RWPE2 (cell line): ENCODE measurements at regions not wholly inside any gene's neighbourhood (a gene's known extent, or its start where the extent isn't known, plus 50 kb on each side); places are given as distances from the start of the nearest gene placed in this dataset.

Experiments used
- ATAC-seq: fragments of 200-7000 bp; cut with Tn5 transposase; 3 replicates; pipeline ENCODE4 v1.9.1; 2021; ENCODE audit warnings: low read depth
- DNase-seq: peaks from one replicate; pipeline ENCODE4 v3.0.0-alpha.2; 2020; ENCODE audit warnings: low spot score
- H3K27ac ChIP-seq: fragments of 450-650 bp; 2 replicates; pipeline ENCODE4 v1.5.1; 2017; ENCODE audit warnings: mild to moderate bottlenecking; ENCODE audit not compliant: poor library complexity, severe bottlenecking
- H3K27me3 ChIP-seq: fragments of 250-450 bp; sonication (Bioruptor Pico); 2 replicates; pipeline ENCODE4 v1.5.1; 2021; ENCODE audit warnings: mild to moderate bottlenecking, moderate library complexity; ENCODE audit not compliant: insufficient read depth, poor library complexity, severe bottlenecking
- H3K36me3 ChIP-seq: fragments of 250-450 bp; sonication (Bioruptor Pico); 2 replicates; pipeline ENCODE4 v1.5.1; 2020; ENCODE audit warnings: low read depth, mild to moderate bottlenecking, moderate library complexity
- H3K4me1 ChIP-seq: fragments of 250-450 bp; sonication (Bioruptor Pico); 2 replicates; pipeline ENCODE4 v1.5.1; 2021; ENCODE audit warnings: mild to moderate bottlenecking, moderate library complexity; ENCODE audit not compliant: insufficient read depth, poor library complexity, severe bottlenecking
- H3K4me3 ChIP-seq: fragments of 250-450 bp; sonication (Bioruptor Pico); 2 replicates; pipeline ENCODE4 v1.5.1; 2021; ENCODE audit warnings: mild to moderate bottlenecking, moderate library complexity; ENCODE audit not compliant: severe bottlenecking
- H3K9me3 ChIP-seq: fragments of 250-450 bp; sonication (Bioruptor Pico); 2 replicates; pipeline ENCODE4 v1.5.1; 2021; ENCODE audit warnings: mild to moderate bottlenecking, moderate library complexity; ENCODE audit not compliant: severe bottlenecking
- TF ChIP-seq, protein P1 (sequence below): fragments of 450-650 bp; IDR thresholded peaks from one replicate; pipeline ENCODE4 v1.5.1; 2017; ENCODE audit warnings: mild to moderate bottlenecking, moderate library complexity; ENCODE audit not compliant: poor library complexity, severe bottlenecking

DNA sequence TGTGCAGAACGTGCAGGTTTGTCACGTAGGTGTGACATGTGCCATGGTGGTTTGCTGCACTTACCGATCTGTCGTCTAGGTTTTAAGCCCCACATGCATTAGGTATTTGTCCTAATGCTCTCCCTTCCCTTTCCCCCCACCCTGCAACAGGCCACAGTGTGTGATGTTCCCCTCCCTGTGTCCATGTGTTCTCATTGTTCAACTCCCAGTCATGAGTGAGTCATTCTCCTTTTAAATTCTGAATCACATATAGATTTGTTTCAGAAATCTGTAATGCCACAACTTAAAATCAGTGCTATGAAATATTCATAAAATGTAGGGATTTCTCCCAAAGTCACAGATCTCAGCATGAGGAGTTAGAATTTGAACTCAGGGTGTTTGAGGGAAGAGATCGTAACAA lies 552.5 kb upstream of the MBL2 start:
- Histone ChIP-seq H3K27me3 (no peaks in the 10 kb centered on the region), H3K4me1 (peaks cover 9% of the 10 kb centered on the region), H3K4me3 (no peak overlapping the region), H3K36me3 (no peaks in the 10 kb centered on the region), H3K9me3 (no peaks in the 10 kb centered on the region), H3K27ac (no peak overlapping the region)
- ATAC-seq (peak; percentile 82), DNase-seq (no peak)
- TF ChIP-seq, protein P1, sequence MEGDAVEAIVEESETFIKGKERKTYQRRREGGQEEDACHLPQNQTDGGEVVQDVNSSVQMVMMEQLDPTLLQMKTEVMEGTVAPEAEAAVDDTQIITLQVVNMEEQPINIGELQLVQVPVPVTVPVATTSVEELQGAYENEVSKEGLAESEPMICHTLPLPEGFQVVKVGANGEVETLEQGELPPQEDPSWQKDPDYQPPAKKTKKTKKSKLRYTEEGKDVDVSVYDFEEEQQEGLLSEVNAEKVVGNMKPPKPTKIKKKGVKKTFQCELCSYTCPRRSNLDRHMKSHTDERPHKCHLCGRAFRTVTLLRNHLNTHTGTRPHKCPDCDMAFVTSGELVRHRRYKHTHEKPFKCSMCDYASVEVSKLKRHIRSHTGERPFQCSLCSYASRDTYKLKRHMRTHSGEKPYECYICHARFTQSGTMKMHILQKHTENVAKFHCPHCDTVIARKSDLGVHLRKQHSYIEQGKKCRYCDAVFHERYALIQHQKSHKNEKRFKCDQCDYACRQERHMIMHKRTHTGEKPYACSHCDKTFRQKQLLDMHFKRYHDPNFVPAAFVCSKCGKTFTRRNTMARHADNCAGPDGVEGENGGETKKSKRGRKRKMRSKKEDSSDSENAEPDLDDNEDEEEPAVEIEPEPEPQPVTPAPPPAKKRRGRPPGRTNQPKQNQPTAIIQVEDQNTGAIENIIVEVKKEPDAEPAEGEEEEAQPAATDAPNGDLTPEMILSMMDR: no peak

DNA sequence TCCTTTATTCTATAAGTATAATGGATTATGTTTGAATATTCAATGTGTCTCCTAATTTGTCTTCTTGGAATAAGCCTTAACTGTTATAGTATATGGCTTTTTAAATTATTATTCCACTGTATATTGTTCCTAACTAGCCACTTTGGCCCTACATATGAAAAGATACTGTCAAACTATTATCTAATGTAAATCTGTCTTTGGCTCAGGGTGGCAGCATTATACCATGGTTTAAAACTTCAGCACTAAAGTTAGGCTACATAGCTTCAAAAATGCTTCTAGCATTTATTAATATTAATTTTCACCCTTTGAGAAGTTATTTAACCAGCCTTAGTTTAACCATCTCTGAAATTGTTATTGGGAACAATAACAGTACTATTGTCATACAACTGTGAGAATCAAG lies 543.1 kb upstream of the MBL2 start:
- no peak; the same call in 2 of the 3 replicates for ATAC-seq
- H3K27me3 ChIP-seq: no peaks in the 10 kb centered on the region
- TF ChIP-seq, protein P1: peak; percentile 54
- no peak overlapping the region for H3K27ac ChIP-seq
- no peaks in the 10 kb centered on the region for H3K36me3 ChIP-seq
- no peaks in the 10 kb centered on the region for H3K9me3 ChIP-seq
- H3K4me3 ChIP-seq: no peak overlapping the region
- no peak for DNase-seq
- peaks cover 20% of the 10 kb centered on the region for H3K4me1 ChIP-seq

DNA sequence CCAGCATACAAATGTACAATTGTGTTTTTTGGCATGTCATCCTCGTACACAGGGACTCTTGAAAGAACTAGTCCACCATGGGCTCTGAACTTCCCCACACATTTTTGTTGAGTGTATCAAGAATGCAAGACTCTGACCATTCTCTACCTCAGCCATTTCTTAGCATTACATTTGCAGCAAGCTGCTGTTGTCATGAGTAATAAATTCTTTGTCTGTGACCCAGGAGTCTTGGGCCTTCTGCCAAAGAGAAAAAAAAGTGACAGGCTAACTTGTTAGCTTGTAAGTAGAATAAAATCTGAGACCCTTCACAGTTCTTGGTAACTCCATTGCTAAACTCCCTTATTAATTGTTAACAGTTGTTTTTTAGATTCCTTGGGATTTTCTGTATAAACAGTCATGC lies 542.3 kb upstream of the MBL2 start:
- Histone ChIP-seq H3K9me3 (no peaks in the 10 kb centered on the region), H3K27me3 (no peaks in the 10 kb centered on the region), H3K36me3 (no peaks in the 10 kb centered on the region), H3K4me3 (no peak overlapping the region), H3K27ac (peak overlapping the region; percentile 18), H3K4me1 (peaks cover 20% of the 10 kb centered on the region)
- no peak for DNase-seq
- peak; percentile 99 for ATAC-seq
- TF ChIP-seq, protein P1: no peak

DNA sequence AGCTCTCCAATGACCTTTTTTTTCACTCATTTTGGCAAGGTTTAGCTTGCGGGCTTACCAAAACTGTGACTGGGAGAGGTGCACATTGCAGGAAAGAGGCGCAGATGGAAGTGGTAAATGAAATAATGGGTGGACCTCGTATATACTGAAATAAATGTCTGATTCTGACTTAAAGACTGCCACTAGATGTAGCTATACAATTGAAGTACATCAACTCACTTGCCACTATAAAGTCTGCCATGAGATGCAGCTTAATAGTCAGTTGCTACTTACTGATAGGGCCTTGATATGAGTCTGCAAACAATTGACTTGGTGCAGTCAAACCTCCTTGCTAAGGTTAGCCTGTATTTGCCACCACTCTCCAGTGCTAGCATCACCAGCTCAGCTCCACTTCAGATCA lies 525.9 kb upstream of the MBL2 start:
- H3K27ac ChIP-seq: no peak overlapping the region
- H3K27me3 ChIP-seq: no peaks in the 10 kb centered on the region
- no peak overlapping the region for H3K4me3 ChIP-seq
- ATAC-seq: no peak
- H3K9me3 ChIP-seq: no peaks in the 10 kb centered on the region
- no peak for DNase-seq
- H3K36me3 ChIP-seq: no peaks in the 10 kb centered on the region
- TF ChIP-seq, protein P1: no peak
- no peaks in the 10 kb centered on the region for H3K4me1 ChIP-seq

DNA sequence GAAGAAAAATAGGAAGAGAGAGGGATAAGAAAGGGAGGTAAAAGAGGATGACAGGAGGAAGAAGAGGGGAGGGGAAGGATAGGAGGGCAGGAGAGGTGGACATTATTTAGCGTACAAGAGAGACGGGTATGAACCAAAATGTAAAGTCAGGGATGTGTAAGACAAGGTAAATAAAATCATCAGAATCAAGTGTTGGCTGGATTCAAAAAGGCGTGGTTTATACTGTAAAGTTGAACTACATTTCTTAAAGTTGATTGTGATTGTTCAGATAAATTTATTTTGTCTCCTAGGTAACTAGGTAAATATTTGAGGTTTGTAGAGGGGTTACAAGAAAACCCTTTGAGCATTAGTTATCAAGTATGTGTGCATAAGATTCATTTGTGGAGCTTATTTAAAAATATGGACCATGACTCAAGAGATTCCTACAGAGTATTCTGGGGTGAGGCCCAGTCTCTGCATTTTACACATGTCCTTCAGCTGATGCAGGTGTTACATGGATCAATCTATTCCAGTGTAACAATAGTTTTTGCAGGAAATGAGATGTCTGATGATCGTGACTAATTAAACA lies 512.1 kb upstream of the MBL2 start:
- H3K36me3 ChIP-seq: no peaks in the 10 kb centered on the region
- H3K27ac ChIP-seq: no peak overlapping the region
- no peaks in the 10 kb centered on the region for H3K9me3 ChIP-seq
- H3K27me3 ChIP-seq: no peaks in the 10 kb centered on the region
- DNase-seq (no peak), ATAC-seq (peak; percentile 40; the same call in 1 of the 3 replicates)
- TF ChIP-seq, protein P1: no peak
- H3K4me3 ChIP-seq: no peak overlapping the region
- no peaks in the 10 kb centered on the region for H3K4me1 ChIP-seq
